GM21619 (cell line): ENCODE measurements at regions not wholly inside any gene's neighbourhood (a gene's known extent, or its start where the extent isn't known, plus 50 kb on each side); places are given as distances from the start of the nearest gene placed in this dataset.
"Not testable (repeated sequence)": the region's sequence is repeated elsewhere in the genome, so short reads cannot be mapped to it uniquely, and the experiment has no call there.

Experiments used
- ATAC-seq: cut with Tn5 transposase; IDR thresholded peaks from one replicate; pipeline ENCODE4 v1.9.1; 2021; ENCODE audit not compliant: unreplicated experiment

- no peak for ATAC-seq
Measured at GRCh38 chr7:152949253-152949652, 189.7 kb downstream of the ACTR3B start.

GRCh38 chr7:152949790-152950189, 190.2 kb downstream of the ACTR3B start:
- no peak for ATAC-seq

GRCh38 chr7:152956006-152956405, 196.5 kb downstream of the ACTR3B start:
- no peak for ATAC-seq

- ATAC-seq: no peak
Measured at GRCh38 chr7:152959610-152960009, 200.1 kb downstream of the ACTR3B start.

- not testable (repeated sequence) for ATAC-seq
Measured at GRCh38 chr7:152961796-152962195, 202.2 kb downstream of the ACTR3B start.

GRCh38 chr7:152966189-152966588, 206.6 kb downstream of the ACTR3B start:
- ATAC-seq: no peak

- ATAC-seq: no peak
Measured at GRCh38 chr7:152967958-152968357, 208.4 kb downstream of the ACTR3B start.

GRCh38 chr7:152968514-152968913, 209.0 kb downstream of the ACTR3B start:
- no peak for ATAC-seq

- no peak for ATAC-seq
Measured at GRCh38 chr7:152969335-152969734, 209.8 kb downstream of the ACTR3B start.

- ATAC-seq: no peak
Measured at GRCh38 chr7:152969839-152970238, 210.3 kb downstream of the ACTR3B start.

GRCh38 chr7:152970481-152970880, 210.9 kb downstream of the ACTR3B start:
- no peak for ATAC-seq

GRCh38 chr7:152974577-152974976, 215.0 kb downstream of the ACTR3B start:
- no peak for ATAC-seq

- no peak for ATAC-seq
Measured at GRCh38 chr7:152975076-152975475, 215.5 kb downstream of the ACTR3B start.

GRCh38 chr7:152979376-152979775, 219.8 kb downstream of the ACTR3B start:
- no peak for ATAC-seq

GRCh38 chr7:152984421-152984820, 224.9 kb downstream of the ACTR3B start:
- ATAC-seq: no peak

GRCh38 chr7:152986376-152986775, 226.8 kb downstream of the ACTR3B start:
- no peak for ATAC-seq

GRCh38 chr7:152987656-152988055, 228.1 kb downstream of the ACTR3B start:
- ATAC-seq: no peak

- no peak for ATAC-seq
Measured at GRCh38 chr7:152989889-152990380, 230.4 kb downstream of the ACTR3B start.

- ATAC-seq: no peak
Measured at GRCh38 chr7:152998420-152998819, 238.9 kb downstream of the ACTR3B start.

- no peak for ATAC-seq
Measured at GRCh38 chr7:153002115-153002514, 242.6 kb downstream of the ACTR3B start.

GRCh38 chr7:153002572-153002971, 243.0 kb downstream of the ACTR3B start:
- no peak for ATAC-seq

- ATAC-seq: no peak
Measured at GRCh38 chr7:153004341-153004740, 244.8 kb downstream of the ACTR3B start.

- no peak for ATAC-seq
Measured at GRCh38 chr7:153005750-153006435, 246.3 kb downstream of the ACTR3B start.
